SK-N-SH (cell line): ENCODE measurements at regions not wholly inside any gene's neighbourhood (a gene's known extent, or its start where the extent isn't known, plus 50 kb on each side); places are given as distances from the start of the nearest gene placed in this dataset.

Experiments
- CHD2 ChIP-seq: fragments of 150-350 bp; IDR thresholded peaks from 2 replicates; pipeline ENCODE4 v1.6.1; 2018; ENCODE audit warnings: low read length; ENCODE audit not compliant: partially characterized antibody
- FOXJ3 ChIP-seq: sonication (generic); formaldehyde crosslinking; IDR thresholded peaks from 2 replicates; pipeline ENCODE4 v1.5.1; 2020; ENCODE audit warnings: mild to moderate bottlenecking, missing genetic modification reagents
- POLR2AphosphoS5 ChIP-seq: IDR thresholded peaks from 2 replicates; pipeline ENCODE4 v1.6.1; 2012; ENCODE audit warnings: low read depth, low read length
- RFX5 ChIP-seq: IDR thresholded peaks from 2 replicates; pipeline ENCODE4 v1.6.1; 2012; ENCODE audit warnings: mild to moderate bottlenecking, improper control_type of control experiment, low read length
- SIN3A ChIP-seq: IDR thresholded peaks from 2 replicates; pipeline ENCODE4 v1.6.1; 2012; ENCODE audit warnings: low read depth, mild to moderate bottlenecking, low read length, moderate library complexity, borderline replicate concordance
- YY1 ChIP-seq: IDR thresholded peaks from 2 replicates; pipeline ENCODE4 v1.4.0; 2012; ENCODE audit warnings: low read depth, mild to moderate bottlenecking

DNA sequence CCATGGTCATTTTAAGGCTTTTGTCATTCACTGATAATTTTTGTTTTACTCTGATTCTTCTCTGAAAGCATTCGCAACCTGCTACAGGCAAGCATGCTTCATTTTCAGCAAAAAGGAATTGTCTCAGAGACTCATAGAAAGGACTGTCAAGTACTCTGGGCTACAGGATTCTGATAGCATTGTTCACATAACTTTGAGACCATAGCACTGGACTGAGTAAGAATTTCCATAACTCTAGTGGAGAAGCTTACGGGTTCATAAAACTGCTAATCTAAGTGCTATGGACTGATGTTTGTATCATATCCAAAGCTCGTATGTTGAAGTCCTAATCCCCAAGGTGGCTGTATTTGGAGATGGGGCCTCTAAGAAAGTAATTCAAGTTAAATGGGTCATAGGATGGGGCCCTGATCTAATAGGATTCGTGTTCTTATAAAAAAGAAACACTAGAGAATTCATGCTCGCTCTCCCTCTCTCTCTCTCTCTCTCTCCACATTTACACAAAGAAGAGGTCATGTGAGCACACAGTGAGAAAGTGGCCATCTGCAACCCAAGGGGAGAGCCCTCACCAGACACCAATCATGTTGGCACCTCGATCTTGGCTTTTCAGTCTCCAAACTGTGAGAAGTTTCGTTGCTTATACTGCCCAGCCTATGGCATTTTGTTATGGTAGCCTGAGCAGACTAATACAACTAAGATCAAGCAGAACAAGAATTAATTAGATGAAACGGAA, 60.4 kb downstream of the CRYGS start:
- TF ChIP-seq SIN3A (no peak), FOXJ3 (CRISPR knock-in tag) (no peak), YY1 (no peak), POLR2AphosphoS5 (no peak), RFX5 (no peak), CHD2 (no peak)
